SK-N-SH (cell line): ENCODE measurements at regions not wholly inside any gene's neighbourhood (a gene's known extent, or its start where the extent isn't known, plus 50 kb on each side); places are given as distances from the start of the nearest gene placed in this dataset.

Experiments used
- CTCF ChIA-PET: fragments of 300-600, 350-600 bp; formaldehyde crosslinking; extraction: SDS; loops from one replicate; lab custom pipeline; 2021; lab: Yijun Ruan, JAX
- POLR2A ChIA-PET: fragments of 350-600 bp; sonication (Branson Sonifier 250); formaldehyde crosslinking; extraction: SDS; loops from one replicate; lab custom pipeline; 2020; ENCODE audit warnings: antibody characterized with exemption, inconsistent platforms; lab: Yijun Ruan, JAX
- DNase-seq: peaks from one replicate; pipeline ENCODE4 v3.0.0; 2012
- H2AFZ ChIP-seq: fragments of 200-600 bp; sonication (generic); 2 replicates; pipeline ENCODE4 v1.8.1; 2016; ENCODE audit warnings: antibody characterized with exemption, mild to moderate bottlenecking, low read depth
- H3F3A ChIP-seq: fragments of 200-600 bp; sonication (generic); replicated peaks from 2 replicates; pipeline ENCODE3; 2016; ENCODE audit warnings: antibody characterized with exemption, mild to moderate bottlenecking; ENCODE audit not compliant: insufficient read depth
- H3K27ac ChIP-seq, 2 experiments: fragments of 200-500 bp in 1 of 2; fragments of 200-600 bp in 1 of 2; sonication (Bioruptor generic) in 1 of 2; sonication (generic), shearing (Covaris generic) in 1 of 2; 2 replicates each; pipeline versions ENCODE4 v1.5.1 to v1.6.1; 2014 to 2016; ENCODE audit warnings: low read depth in 2 of 2, inconsistent platforms in 1 of 2, low read length in 1 of 2, mild to moderate bottlenecking in 1 of 2, mixed read lengths in 1 of 2
- H3K27me3 ChIP-seq: fragments of 200-600 bp; sonication (generic), shearing (Covaris generic); 2 replicates; pipeline ENCODE4 v1.6.1; 2016; ENCODE audit warnings: mixed run types; ENCODE audit not compliant: insufficient read depth
- H3K36me3 ChIP-seq, 2 experiments: fragments of 200-500 bp in 1 of 2; fragments of 200-600 bp in 1 of 2; sonication (Bioruptor generic) in 1 of 2; sonication (generic) in 1 of 2; replicated peaks in 1 of 2; 2 replicates each; pipeline versions ENCODE3 to v1.5.1; 2014 to 2016; ENCODE audit warnings: low read length in 1 of 2, mild to moderate bottlenecking in 1 of 2; ENCODE audit not compliant: insufficient read depth in 2 of 2, control insufficient read depth in 1 of 2
- H3K4me1 ChIP-seq, 2 experiments: fragments of 200-500 bp in 1 of 2; fragments of 200-600 bp in 1 of 2; sonication (Bioruptor generic) in 1 of 2; sonication (generic), shearing (Covaris generic) in 1 of 2; 2 replicates each; pipeline versions ENCODE4 v1.5.1 to v1.6.1; 2014 to 2016; ENCODE audit warnings: low read depth in 1 of 2, low read length in 1 of 2, mixed run types in 1 of 2; ENCODE audit not compliant: insufficient read depth in 2 of 2, control insufficient read depth in 1 of 2
- H3K4me2 ChIP-seq: fragments of 200-600 bp; sonication (generic), shearing (Covaris generic); 2 replicates; pipeline ENCODE4 v1.6.1; 2017; ENCODE audit warnings: mixed run types
- H3K4me3 ChIP-seq, 2 experiments: fragments of 200-500 bp in 1 of 2; fragments of 200-600 bp in 1 of 2; sonication (Bioruptor generic) in 1 of 2; sonication (generic), shearing (Covaris generic) in 1 of 2; 2 replicates each; pipeline versions ENCODE4 v1.5.1 to v1.8.1; 2014 to 2016; ENCODE audit warnings: low read depth in 2 of 2, inconsistent platforms in 1 of 2, low read length in 1 of 2, mild to moderate bottlenecking in 1 of 2, mixed read lengths in 1 of 2, moderate library complexity in 1 of 2
- H3K79me2 ChIP-seq: fragments of 200-600 bp; sonication (generic); 2 replicates; pipeline ENCODE4 v1.8.1; 2017; ENCODE audit warnings: mild to moderate bottlenecking; ENCODE audit not compliant: insufficient read depth
- H3K9ac ChIP-seq: fragments of 200-600 bp; sonication (generic); 2 replicates; pipeline ENCODE4 v1.6.1; 2017; ENCODE audit warnings: mixed run types
- H3K9me2 ChIP-seq: fragments of 200-600 bp; sonication (generic); 2 replicates; pipeline ENCODE4 v1.6.1; 2017; ENCODE audit warnings: mixed run types
- H3K9me3 ChIP-seq: fragments of 200-600 bp; sonication (generic); 2 replicates; pipeline ENCODE4 v1.6.1; 2017; ENCODE audit warnings: mixed run types, mild to moderate bottlenecking, moderate library complexity
- H4K20me1 ChIP-seq: fragments of 200-600 bp; sonication (generic); 2 replicates; pipeline ENCODE4 v1.6.1; 2017; ENCODE audit warnings: mild to moderate bottlenecking, mixed run types; ENCODE audit not compliant: insufficient read depth
- ELF1 ChIP-seq: IDR thresholded peaks from 2 replicates; pipeline ENCODE4 v1.4.0; 2012
- EP300 ChIP-seq, 2 experiments: IDR thresholded peaks; 2 replicates each; pipeline versions ENCODE4 v1.4.0 to v1.6.1; 2012; ENCODE audit warnings: borderline replicate concordance in 1 of 2, low read depth in 1 of 2, low read length in 1 of 2
- EZH2phosphoT487 ChIP-seq: fragments of 200-600 bp; sonication (generic); IDR thresholded peaks from 2 replicates; pipeline ENCODE4 v1.6.1; 2017; ENCODE audit warnings: low read depth, mixed run types, mild to moderate bottlenecking, antibody characterized with exemption, moderate library complexity, borderline replicate concordance
- FOXM1 ChIP-seq: IDR thresholded peaks from 2 replicates; pipeline ENCODE4 v1.4.0; 2012; ENCODE audit warnings: low read depth, mild to moderate bottlenecking
- GATA2 ChIP-seq: sonication (generic); formaldehyde crosslinking; IDR thresholded peaks from 2 replicates; pipeline ENCODE4 v1.5.0; 2020; ENCODE audit warnings: mild to moderate bottlenecking, missing genetic modification reagents
- JUND ChIP-seq: IDR thresholded peaks from 2 replicates; pipeline ENCODE4 v1.4.0; 2012
- MXI1 ChIP-seq: IDR thresholded peaks from 2 replicates; pipeline ENCODE4 v1.6.1; 2012; ENCODE audit warnings: mild to moderate bottlenecking, low read depth, low read length, improper control_type of control experiment
- NRF1 ChIP-seq: IDR thresholded peaks from 2 replicates; pipeline ENCODE4 v1.6.1; 2012; ENCODE audit warnings: low read depth, mild to moderate bottlenecking, low read length
- POLR2AphosphoS5 ChIP-seq: IDR thresholded peaks from 2 replicates; pipeline ENCODE4 v1.6.1; 2012; ENCODE audit warnings: low read depth, low read length
- RAD21 ChIP-seq: IDR thresholded peaks from 2 replicates; pipeline ENCODE4 v1.6.1; 2012; ENCODE audit warnings: mild to moderate bottlenecking, low read length
- RCOR1 ChIP-seq: fragments of 150-350 bp; IDR thresholded peaks from 2 replicates; pipeline ENCODE4 v1.6.1; 2017; ENCODE audit warnings: antibody characterized with exemption, low read length
- RXRA ChIP-seq: IDR thresholded peaks from 2 replicates; pipeline ENCODE4 v1.4.0; 2012; ENCODE audit warnings: low read depth, mild to moderate bottlenecking, borderline replicate concordance
- SIN3A ChIP-seq: IDR thresholded peaks from 2 replicates; pipeline ENCODE4 v1.6.1; 2012; ENCODE audit warnings: low read depth, mild to moderate bottlenecking, low read length, moderate library complexity, borderline replicate concordance
- SMC3 ChIP-seq: IDR thresholded peaks from 2 replicates; pipeline ENCODE4 v1.6.1; 2012; ENCODE audit warnings: low read depth, low read length, improper control_type of control experiment
- TEAD4 ChIP-seq: IDR thresholded peaks from 2 replicates; pipeline ENCODE4 v1.4.0; 2012; ENCODE audit warnings: mild to moderate bottlenecking, borderline replicate concordance; ENCODE audit not compliant: insufficient read depth
- WGBS: methylation state at CpG from one replicate; pipeline ENCODE4 v1.1.6; 2017; ENCODE audit warnings: low lambda C conversion rate; 5-methylcytosine and 5-hydroxymethylcytosine counted together
- TF ChIP-seq, protein P1 (sequence below): fragments of 150-350 bp; IDR thresholded peaks from 2 replicates; pipeline ENCODE4 v1.6.1; 2017; ENCODE audit warnings: antibody characterized with exemption, low read length, low read depth, borderline replicate concordance
- TF ChIP-seq, protein P2 (sequence below): fragments of 200-600 bp; sonication (generic); IDR thresholded peaks from 2 replicates; pipeline ENCODE4 v1.6.1; 2017; ENCODE audit warnings: antibody characterized with exemption, mild to moderate bottlenecking, moderate library complexity
- TF ChIP-seq, protein P3 (sequence below): IDR thresholded peaks from 2 replicates; pipeline ENCODE4 v1.4.0; 2012; ENCODE audit warnings: low read depth, borderline replicate concordance

DNA sequence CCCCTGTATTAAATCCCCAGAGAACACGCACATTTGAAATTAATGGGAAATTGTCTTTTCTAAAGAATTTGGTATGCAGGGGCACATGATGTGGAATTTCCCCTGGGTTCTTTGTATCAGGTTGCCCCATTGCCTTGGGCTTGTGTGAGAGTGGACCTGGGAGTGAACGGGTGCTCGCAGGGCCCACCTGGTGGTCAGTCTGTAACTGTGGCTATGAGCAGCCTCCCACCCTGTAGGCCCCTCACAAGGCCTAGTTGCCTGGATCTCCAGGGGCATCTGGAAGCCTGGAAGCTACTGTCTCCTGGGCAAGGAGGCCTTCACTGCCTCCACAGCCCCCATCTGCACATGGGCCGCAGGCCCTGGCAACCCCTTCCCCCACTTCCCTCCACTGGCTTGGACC, 96.7 kb downstream of the SLC25A47 start:
- Histone ChIP-seq H3K79me2 (peaks cover 3% of the 10 kb centered on the region; the same call in 1 of the 2 replicates), H4K20me1 (0 out of 2 replicates have a peak, but pooled peaks cover 3% of the 10 kb centered on the region), H3K9ac (no peak overlapping the region), H3K27me3 (no peaks in the 10 kb centered on the region), H3K4me1 (peaks cover 27 to 75% of the 10 kb centered on the region in 2 experiments), H2AFZ (no peak overlapping the region), H3K9me2 (no peaks in the 10 kb centered on the region), H3K36me3 (no peaks in the 10 kb centered on the region), H3F3A (peaks cover 9% of the 10 kb centered on the region), H3K4me2 (no peak overlapping the region), H3K9me3 (no peaks in the 10 kb centered on the region), H3K27ac (peak overlapping the region in 1 of 2 experiments; percentile 100; a peak in 2 of 4 replicates)
- WGBS = 96% methylated on average over 2 of the region's 4 CpGs
- CTCF ChIA-PET = interaction anchor here (0.7 to 16.1 kb wide), 14 partner anchors 11 to 1245 kb away, joined by 3 to 310 read pairs (median 5); no protein-coding TSS in a partner anchor
- DNase-seq = peak; percentile 70
- POLR2A ChIA-PET = interaction anchor here (1.2 to 4.0 kb wide), 3 partner anchors 21 to 307 kb away, joined by 3 to 45 read pairs (median 4); partner anchors contain the start of gene DLK1
- TF ChIP-seq SIN3A (no peak), SMC3 (peak; percentile 31; the same call in 1 of the 2 replicates), EZH2phosphoT487 (no peak), RAD21 (peak; percentile 55), RCOR1 (no peak), POLR2AphosphoS5 (no peak), FOXM1 (no peak), EP300 (IDR thresholded peaks at IDR 0.05; ENCODE audit: borderline replicate concordance in 1 of 2, low read depth in 1 of 2, low read length in 1 of 2) (no peak), JUND (no peak)
- TF ChIP-seq, protein P1, sequence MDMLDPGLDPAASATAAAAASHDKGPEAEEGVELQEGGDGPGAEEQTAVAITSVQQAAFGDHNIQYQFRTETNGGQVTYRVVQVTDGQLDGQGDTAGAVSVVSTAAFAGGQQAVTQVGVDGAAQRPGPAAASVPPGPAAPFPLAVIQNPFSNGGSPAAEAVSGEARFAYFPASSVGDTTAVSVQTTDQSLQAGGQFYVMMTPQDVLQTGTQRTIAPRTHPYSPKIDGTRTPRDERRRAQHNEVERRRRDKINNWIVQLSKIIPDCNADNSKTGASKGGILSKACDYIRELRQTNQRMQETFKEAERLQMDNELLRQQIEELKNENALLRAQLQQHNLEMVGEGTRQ = no peak
- TF ChIP-seq, protein P2, sequence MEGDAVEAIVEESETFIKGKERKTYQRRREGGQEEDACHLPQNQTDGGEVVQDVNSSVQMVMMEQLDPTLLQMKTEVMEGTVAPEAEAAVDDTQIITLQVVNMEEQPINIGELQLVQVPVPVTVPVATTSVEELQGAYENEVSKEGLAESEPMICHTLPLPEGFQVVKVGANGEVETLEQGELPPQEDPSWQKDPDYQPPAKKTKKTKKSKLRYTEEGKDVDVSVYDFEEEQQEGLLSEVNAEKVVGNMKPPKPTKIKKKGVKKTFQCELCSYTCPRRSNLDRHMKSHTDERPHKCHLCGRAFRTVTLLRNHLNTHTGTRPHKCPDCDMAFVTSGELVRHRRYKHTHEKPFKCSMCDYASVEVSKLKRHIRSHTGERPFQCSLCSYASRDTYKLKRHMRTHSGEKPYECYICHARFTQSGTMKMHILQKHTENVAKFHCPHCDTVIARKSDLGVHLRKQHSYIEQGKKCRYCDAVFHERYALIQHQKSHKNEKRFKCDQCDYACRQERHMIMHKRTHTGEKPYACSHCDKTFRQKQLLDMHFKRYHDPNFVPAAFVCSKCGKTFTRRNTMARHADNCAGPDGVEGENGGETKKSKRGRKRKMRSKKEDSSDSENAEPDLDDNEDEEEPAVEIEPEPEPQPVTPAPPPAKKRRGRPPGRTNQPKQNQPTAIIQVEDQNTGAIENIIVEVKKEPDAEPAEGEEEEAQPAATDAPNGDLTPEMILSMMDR = peak; percentile 25
- TF ChIP-seq, all 33 proteins: peak for 3
- no peak overlapping the region for H3K4me3 ChIP-seq

DNA sequence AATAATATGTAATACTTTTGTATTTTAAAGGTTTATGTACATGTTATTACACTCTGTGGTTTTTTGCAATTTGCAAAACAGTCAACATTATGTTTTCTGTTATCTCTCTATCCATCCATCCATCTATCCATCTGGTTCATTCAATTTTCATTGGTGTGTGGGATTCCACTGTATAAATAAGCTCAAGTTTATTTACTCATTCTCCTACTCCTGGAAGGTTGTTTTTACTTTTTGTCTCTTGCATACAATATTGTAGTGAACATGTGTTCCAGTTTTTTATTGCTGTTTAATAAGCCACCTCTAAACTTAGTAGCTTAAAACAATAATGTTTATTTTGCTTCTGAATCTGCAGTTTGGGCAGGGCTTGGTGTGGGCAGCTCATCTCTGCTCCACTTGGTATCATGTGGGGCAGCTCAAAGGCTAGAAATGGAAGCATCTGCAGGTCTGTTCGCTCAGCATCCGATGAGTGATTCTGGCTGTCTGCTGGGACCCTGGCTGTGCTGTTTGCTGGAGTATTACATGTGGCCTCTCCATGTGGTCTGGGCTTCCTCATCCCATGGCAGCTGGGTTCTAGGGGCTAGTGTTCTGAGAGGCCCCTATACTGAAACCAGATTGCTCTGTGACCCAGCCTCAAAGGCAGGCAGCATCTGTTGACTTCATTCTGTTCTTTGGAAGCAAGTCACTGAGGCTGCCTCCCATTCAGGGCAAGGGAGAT, 98.8 kb downstream of the SLC25A47 start:
- POLR2A ChIA-PET = interaction anchor here (0.7 to 4.0 kb wide), 19 partner anchors 12 to 589 kb away, joined by 3 to 45 read pairs (median 4); partner anchors contain the start of gene DLK1
- CTCF ChIA-PET = interaction anchor here (0.8 to 16.1 kb wide), 12 partner anchors 13 to 1238 kb away, joined by 3 to 310 read pairs (median 5); no protein-coding TSS in a partner anchor
- WGBS = 42% methylated on average over 2 of the region's 2 CpGs
- TF ChIP-seq RXRA (no peak), ELF1 (no peak), SMC3 (no peak), TEAD4 (no peak), GATA2 (no peak; the same call in 1 of the 2 replicates), EP300 (IDR thresholded peaks at IDR 0.05; ENCODE audit: borderline replicate concordance in 1 of 2, low read depth in 1 of 2, low read length in 1 of 2) (peak in 1 of 2 experiments; percentile 77; a peak in 1 of 4 replicates), EZH2phosphoT487 (no peak), NRF1 (no peak), MXI1 (peak; percentile 72; the same call in 1 of the 2 replicates), POLR2AphosphoS5 (no peak)
- TF ChIP-seq, protein P2 = no peak
- TF ChIP-seq, protein P3, sequence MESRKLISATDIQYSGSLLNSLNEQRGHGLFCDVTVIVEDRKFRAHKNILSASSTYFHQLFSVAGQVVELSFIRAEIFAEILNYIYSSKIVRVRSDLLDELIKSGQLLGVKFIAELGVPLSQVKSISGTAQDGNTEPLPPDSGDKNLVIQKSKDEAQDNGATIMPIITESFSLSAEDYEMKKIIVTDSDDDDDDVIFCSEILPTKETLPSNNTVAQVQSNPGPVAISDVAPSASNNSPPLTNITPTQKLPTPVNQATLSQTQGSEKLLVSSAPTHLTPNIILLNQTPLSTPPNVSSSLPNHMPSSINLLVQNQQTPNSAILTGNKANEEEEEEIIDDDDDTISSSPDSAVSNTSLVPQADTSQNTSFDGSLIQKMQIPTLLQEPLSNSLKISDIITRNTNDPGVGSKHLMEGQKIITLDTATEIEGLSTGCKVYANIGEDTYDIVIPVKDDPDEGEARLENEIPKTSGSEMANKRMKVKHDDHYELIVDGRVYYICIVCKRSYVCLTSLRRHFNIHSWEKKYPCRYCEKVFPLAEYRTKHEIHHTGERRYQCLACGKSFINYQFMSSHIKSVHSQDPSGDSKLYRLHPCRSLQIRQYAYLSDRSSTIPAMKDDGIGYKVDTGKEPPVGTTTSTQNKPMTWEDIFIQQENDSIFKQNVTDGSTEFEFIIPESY = no peak

More for the DNA sequence above, 98.8 kb downstream of the SLC25A47 start:
- no peaks in the 10 kb centered on the region for H3K27me3 ChIP-seq
- peaks cover 29 to 82% of the 10 kb centered on the region in 2 experiments for H3K4me1 ChIP-seq
- H3K36me3 ChIP-seq = no peaks in the 10 kb centered on the region
- peak overlapping the region; percentile 71; the same call in 1 of the 2 replicates for H3K4me2 ChIP-seq
- H3K4me3 ChIP-seq = no peak overlapping the region
- 0 out of 2 replicates have a peak, but pooled peaks cover 3% of the 10 kb centered on the region for H4K20me1 ChIP-seq
- peaks cover 3% of the 10 kb centered on the region; the same call in 1 of the 2 replicates for H3K79me2 ChIP-seq
- no peak overlapping the region for H2AFZ ChIP-seq
- no peaks in the 10 kb centered on the region for H3K9me3 ChIP-seq
- peak overlapping the region; percentile 82 to 100; a peak in 3 of 4 replicates for H3K27ac ChIP-seq
- peaks cover 9% of the 10 kb centered on the region for H3F3A ChIP-seq
- H3K9ac ChIP-seq = no peak overlapping the region
- peak; percentile 53 for DNase-seq
- H3K9me2 ChIP-seq = no peaks in the 10 kb centered on the region
